GM19351 (cell line): ENCODE measurements at regions not wholly inside any gene's neighbourhood (a gene's known extent, or its start where the extent isn't known, plus 50 kb on each side); places are given as distances from the start of the nearest gene placed in this dataset.

Source experiments
- ATAC-seq: cut with Tn5 transposase; IDR thresholded peaks from one replicate; pipeline ENCODE4 v1.9.1; 2021; ENCODE audit warnings: mild to moderate bottlenecking, moderate library complexity; ENCODE audit not compliant: unreplicated experiment

- ATAC-seq, result no peak
These were observed 1816.8 kb downstream of the OLFM4 start for GRCh38 chr13:54845351-54845965.

- no peak for ATAC-seq
These were observed 1824.2 kb downstream of the OLFM4 start for GRCh38 chr13:54852831-54853230.

- ATAC-seq, result no peak
These were observed 1831.2 kb downstream of the OLFM4 start for GRCh38 chr13:54859827-54860226.

- no peak for ATAC-seq
These were observed 1846.5 kb downstream of the OLFM4 start for GRCh38 chr13:54875111-54875510.

GRCh38 chr13:54879036-54879435 is 1850.4 kb downstream of the OLFM4 start:
- no peak for ATAC-seq

GRCh38 chr13:54884682-54885081 is 1856.1 kb downstream of the OLFM4 start:
- no peak for ATAC-seq

GRCh38 chr13:54890976-54891375 is 1862.4 kb downstream of the OLFM4 start:
- ATAC-seq, result no peak

GRCh38 chr13:54901316-54901715 is 1872.7 kb downstream of the OLFM4 start:
- ATAC-seq, result no peak

GRCh38 chr13:54912367-54912766 is 1883.8 kb downstream of the OLFM4 start:
- ATAC-seq, result no peak

GRCh38 chr13:54913668-54914067 is 1885.1 kb downstream of the OLFM4 start:
- ATAC-seq, result no peak

- no peak for ATAC-seq
These were observed 1898.9 kb downstream of the OLFM4 start for GRCh38 chr13:54927538-54927937.

- ATAC-seq, result no peak
These were observed 1899.5 kb downstream of the OLFM4 start for GRCh38 chr13:54928071-54928470.

GRCh38 chr13:54934121-54934520 is 1905.5 kb downstream of the OLFM4 start:
- ATAC-seq, result no peak

- ATAC-seq, result no peak
These were observed 1917.4 kb downstream of the OLFM4 start for GRCh38 chr13:54945973-54946372.

GRCh38 chr13:54949735-54950134 is 1921.1 kb downstream of the OLFM4 start:
- ATAC-seq, result no peak

- ATAC-seq, result no peak
These were observed 1921.9 kb downstream of the OLFM4 start for GRCh38 chr13:54950546-54950945.

GRCh38 chr13:54953786-54954185 is 1925.2 kb downstream of the OLFM4 start:
- no peak for ATAC-seq

- ATAC-seq, result no peak
These were observed 1930.2 kb downstream of the OLFM4 start for GRCh38 chr13:54958781-54959180.

GRCh38 chr13:54965881-54966280 is 1937.3 kb downstream of the OLFM4 start:
- ATAC-seq, result no peak

- no peak for ATAC-seq
These were observed 1944.2 kb downstream of the OLFM4 start for GRCh38 chr13:54972838-54973237.

- no peak for ATAC-seq
These were observed 1947.1 kb downstream of the OLFM4 start for GRCh38 chr13:54975676-54976075.

- ATAC-seq, result no peak
These were observed 1952.0 kb downstream of the OLFM4 start for GRCh38 chr13:54980651-54981050.

GRCh38 chr13:54989418-54989817 is 1960.8 kb downstream of the OLFM4 start:
- no peak for ATAC-seq
